ENCODE measurements at regions not wholly inside any gene's neighbourhood (a gene's known extent, or its start where the extent isn't known, plus 50 kb on each side); places are given as distances from the start of the nearest gene placed in this dataset.

DNA sequence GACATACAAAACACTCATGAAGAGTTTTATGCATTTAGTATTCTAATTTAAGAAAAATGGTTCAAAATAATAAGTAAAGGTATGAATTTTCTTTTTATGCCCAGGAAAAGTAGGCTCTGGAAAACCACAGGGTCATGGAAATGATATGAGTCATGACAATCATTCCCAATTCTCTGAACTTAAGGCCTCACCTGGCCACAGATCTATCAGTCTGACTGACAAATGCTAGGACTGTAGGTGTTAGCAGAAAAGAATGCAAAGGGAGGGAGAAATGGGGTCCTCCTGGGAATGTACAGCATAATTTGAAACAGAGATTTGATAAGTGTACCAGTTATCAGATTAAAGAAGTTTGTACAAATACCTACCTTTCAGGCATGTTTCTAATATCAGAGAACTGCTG is 270.5 kb upstream of the ARSJ start:
- TF ChIP-seq, protein P1, sequence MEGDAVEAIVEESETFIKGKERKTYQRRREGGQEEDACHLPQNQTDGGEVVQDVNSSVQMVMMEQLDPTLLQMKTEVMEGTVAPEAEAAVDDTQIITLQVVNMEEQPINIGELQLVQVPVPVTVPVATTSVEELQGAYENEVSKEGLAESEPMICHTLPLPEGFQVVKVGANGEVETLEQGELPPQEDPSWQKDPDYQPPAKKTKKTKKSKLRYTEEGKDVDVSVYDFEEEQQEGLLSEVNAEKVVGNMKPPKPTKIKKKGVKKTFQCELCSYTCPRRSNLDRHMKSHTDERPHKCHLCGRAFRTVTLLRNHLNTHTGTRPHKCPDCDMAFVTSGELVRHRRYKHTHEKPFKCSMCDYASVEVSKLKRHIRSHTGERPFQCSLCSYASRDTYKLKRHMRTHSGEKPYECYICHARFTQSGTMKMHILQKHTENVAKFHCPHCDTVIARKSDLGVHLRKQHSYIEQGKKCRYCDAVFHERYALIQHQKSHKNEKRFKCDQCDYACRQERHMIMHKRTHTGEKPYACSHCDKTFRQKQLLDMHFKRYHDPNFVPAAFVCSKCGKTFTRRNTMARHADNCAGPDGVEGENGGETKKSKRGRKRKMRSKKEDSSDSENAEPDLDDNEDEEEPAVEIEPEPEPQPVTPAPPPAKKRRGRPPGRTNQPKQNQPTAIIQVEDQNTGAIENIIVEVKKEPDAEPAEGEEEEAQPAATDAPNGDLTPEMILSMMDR (IDR thresholded peaks at IDR 0.05), result no peak
- TF ChIP-seq EZH2 (IDR thresholded peaks at IDR 0.05; ENCODE audit: borderline replicate concordance, insufficient read depth, low read depth, low read length, poor library complexity, severe bottlenecking), result no peak
